Cardiac fibroblast (primary cell): ENCODE measurements at regions not wholly inside any gene's neighbourhood (a gene's known extent, or its start where the extent isn't known, plus 50 kb on each side); places are given as distances from the start of the nearest gene placed in this dataset.

Experiments
- DNase-seq, 2 donors: peaks; one replicate each; pipeline versions ENCODE4 v3.0.0 to v3.0.0-alpha.2; 2010; ENCODE audit warnings: low read depth in 2 of 2
- H3K4me3 ChIP-seq, 2 donors: replicated peaks in 1 of 2; 1 replicate in 1 of 2; 2 replicates in 1 of 2; pipeline ENCODE4 v1.5.1; 2011; ENCODE audit warnings: low read depth in 2 of 2, low read length in 2 of 2, mild to moderate bottlenecking in 2 of 2, moderate library complexity in 1 of 2
- TF ChIP-seq, protein P1 (sequence below): IDR thresholded peaks from one replicate; pipeline ENCODE4 v1.5.1; 2011; ENCODE audit warnings: low read depth, mild to moderate bottlenecking, low read length, inconsistent platforms

DNA sequence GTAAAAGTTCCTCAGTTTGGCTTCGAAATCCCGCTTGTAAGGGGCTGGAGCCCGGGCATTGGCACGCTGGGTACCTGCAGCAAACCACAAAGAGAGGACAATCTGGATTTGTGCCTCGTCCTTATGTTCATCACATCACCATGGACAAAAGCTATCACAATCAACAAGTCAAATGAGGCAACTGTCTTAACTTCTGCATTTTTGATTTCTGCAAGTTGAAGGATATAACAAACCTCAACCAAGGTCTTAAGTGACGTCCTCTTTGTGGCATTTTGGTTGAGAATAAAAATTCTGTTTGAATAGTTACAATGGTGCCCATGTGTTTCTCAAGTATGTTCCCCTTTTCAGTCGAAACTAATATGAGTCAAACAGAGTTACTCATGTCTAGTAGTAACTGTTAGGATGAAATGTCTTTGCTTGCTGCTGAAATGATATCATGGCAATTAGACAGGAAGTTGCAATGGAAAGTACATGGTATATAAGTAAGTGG lies 70.8 kb upstream of the STK17B start:
- TF ChIP-seq, protein P1, sequence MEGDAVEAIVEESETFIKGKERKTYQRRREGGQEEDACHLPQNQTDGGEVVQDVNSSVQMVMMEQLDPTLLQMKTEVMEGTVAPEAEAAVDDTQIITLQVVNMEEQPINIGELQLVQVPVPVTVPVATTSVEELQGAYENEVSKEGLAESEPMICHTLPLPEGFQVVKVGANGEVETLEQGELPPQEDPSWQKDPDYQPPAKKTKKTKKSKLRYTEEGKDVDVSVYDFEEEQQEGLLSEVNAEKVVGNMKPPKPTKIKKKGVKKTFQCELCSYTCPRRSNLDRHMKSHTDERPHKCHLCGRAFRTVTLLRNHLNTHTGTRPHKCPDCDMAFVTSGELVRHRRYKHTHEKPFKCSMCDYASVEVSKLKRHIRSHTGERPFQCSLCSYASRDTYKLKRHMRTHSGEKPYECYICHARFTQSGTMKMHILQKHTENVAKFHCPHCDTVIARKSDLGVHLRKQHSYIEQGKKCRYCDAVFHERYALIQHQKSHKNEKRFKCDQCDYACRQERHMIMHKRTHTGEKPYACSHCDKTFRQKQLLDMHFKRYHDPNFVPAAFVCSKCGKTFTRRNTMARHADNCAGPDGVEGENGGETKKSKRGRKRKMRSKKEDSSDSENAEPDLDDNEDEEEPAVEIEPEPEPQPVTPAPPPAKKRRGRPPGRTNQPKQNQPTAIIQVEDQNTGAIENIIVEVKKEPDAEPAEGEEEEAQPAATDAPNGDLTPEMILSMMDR, result no peak
- H3K4me3 ChIP-seq, result no peak overlapping the region
- DNase-seq, result peak in 1 of 2 donors; percentile 78

DNA sequence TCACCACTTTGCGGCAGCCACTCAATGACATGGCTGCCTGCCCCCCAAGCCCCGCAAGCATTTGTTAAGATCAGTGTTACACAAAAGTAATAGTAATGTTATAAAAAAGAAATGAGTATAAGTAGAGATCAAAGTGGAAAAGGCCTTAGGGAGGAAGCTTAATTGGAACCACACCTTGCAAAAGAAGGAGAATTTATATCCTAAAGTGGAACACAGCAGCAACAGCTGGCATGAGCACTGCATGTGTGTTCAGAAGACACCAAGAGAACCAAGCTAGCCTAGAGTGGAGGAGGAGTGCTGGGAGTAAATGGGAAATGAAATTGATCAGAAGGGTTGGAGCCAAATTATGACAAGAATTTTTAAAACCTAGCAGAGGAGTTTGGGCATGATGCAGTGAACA lies 73.1 kb upstream of the STK17B start:
- TF ChIP-seq, protein P1, result no peak
- no peak overlapping the region for H3K4me3 ChIP-seq
- DNase-seq, result no peak

DNA sequence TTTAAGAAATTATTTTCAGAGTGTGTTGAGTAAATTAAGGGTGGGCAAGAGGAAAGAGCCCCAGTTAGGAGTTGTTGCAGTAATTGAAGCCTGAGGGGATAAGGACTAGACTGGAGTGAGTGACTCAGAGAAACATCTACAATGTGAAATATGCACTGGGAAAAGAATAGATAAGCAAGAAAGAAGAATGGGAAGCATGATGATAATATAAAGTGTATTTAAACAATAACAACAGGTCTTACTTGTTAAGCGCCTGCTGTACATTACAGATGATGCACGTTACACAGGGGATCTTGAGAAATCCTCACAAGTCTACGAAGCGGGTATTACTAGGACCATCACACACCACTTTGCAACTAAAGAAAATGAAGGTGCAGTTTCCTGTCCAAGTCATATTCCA lies 73.6 kb upstream of the STK17B start:
- no peak overlapping the region for H3K4me3 ChIP-seq
- TF ChIP-seq, protein P1, result no peak
- peak in 1 of 2 donors; percentile 41 for DNase-seq

DNA sequence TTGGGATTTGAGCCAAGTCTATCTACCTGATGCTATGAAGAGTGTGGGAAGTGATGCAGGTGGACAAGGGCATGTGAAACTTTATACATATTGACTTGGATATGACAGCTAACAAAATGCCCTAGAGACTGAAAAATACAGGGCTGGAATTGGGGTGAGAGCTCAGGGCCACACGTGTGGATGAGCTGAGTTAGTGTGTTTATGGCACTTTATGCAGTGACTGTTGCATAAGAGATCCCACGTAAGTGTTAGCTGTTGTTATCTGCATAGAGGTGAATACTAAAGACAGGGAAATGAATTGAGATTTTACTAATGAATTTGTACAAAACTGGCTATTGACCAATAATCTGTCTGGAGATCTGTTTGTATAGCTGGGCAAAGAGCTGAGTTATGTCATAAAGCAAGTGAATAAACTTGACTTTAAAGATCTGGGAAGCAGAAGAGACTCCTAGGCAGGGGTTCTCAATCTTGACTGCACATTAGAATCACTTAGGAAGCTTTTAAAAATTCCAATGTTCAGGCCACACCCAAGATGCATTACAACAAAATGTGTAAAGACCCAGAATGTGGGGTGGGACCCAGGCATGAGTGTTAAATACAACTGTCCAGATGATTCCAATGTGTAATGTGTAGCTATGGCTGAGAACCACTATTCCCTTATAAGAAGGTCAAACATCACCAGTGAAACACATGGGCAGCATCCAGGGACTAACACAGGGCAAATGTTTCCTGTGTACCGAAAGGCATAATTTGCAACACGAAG lies 74.2 kb upstream of the STK17B start:
- TF ChIP-seq, protein P1, result no peak
- no peak for DNase-seq
- no peak overlapping the region for H3K4me3 ChIP-seq

DNA sequence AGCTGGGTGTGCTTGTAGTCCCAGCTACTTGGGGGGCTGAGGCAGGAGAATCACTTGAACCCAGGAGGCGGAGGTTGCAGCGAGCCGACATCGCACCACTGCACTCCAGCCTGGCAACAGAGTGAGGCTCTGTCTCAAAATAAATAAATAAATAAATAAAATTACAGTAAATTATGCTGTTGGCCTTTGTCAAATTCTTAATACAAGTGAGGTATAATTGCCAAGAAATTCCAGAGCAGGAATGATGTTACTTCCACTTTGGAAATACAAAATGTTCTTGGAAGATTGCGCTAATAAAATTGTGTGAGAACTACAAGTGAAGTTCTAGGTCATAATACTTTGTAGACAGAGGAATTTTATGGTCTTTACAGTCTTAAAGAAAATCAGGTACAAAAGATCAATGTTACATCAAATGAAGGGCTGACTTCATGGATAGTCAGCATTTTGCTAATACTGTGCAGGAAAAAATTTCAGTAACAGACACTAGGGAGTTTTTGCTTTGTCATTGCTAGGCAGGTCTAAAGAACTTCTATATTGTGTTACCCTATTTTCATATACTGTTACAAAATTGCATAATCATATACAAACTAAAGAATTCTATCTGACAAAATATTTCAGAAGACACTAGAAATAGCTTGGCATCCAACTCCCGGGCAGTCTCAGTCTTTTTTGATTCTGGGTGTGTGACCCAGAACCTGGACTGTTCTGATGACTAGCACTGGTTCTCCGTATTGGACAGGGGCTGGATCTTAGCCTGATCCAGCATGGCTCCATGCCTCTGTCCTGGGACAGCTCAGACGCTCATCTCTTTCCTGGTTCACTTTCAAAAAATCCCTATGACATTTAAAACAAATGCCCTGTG lies 76.0 kb upstream of the STK17B start:
- no peak overlapping the region for H3K4me3 ChIP-seq
- no peak for DNase-seq
- TF ChIP-seq, protein P1, result no peak

DNA sequence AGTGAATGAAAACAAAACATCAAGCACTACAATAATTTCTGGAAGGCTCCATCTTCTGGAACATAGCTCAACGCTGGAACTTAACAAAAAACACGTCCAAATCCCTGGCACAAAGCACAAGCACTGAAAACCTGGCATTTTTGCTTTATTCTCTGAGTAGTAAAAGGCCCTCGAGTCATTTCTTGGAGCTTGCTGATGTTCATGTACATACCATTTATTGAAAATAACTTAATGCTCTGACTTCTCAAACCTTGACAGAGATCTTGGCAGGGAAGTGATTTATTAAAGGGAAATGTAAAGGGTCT lies 76.5 kb upstream of the STK17B start:
- H3K4me3 ChIP-seq, result no peak overlapping the region
- no peak for DNase-seq
- TF ChIP-seq, protein P1, result no peak
